Left renal pelvis (tissue), 4 donors: ENCODE measurements at regions not wholly inside any gene's neighbourhood (a gene's known extent, or its start where the extent isn't known, plus 50 kb on each side); places are given as distances from the start of the nearest gene placed in this dataset.
"Not testable (repeated sequence)": the region's sequence is repeated elsewhere in the genome, so short reads cannot be mapped to it uniquely, and the experiment has no call there.

Experiments
- DNase-seq, 4 donors: peaks; one replicate each; pipeline ENCODE4 v3.0.0-alpha.2; 2013; ENCODE audit warnings: low read depth in 4 of 4, low spot score in 3 of 4

DNA sequence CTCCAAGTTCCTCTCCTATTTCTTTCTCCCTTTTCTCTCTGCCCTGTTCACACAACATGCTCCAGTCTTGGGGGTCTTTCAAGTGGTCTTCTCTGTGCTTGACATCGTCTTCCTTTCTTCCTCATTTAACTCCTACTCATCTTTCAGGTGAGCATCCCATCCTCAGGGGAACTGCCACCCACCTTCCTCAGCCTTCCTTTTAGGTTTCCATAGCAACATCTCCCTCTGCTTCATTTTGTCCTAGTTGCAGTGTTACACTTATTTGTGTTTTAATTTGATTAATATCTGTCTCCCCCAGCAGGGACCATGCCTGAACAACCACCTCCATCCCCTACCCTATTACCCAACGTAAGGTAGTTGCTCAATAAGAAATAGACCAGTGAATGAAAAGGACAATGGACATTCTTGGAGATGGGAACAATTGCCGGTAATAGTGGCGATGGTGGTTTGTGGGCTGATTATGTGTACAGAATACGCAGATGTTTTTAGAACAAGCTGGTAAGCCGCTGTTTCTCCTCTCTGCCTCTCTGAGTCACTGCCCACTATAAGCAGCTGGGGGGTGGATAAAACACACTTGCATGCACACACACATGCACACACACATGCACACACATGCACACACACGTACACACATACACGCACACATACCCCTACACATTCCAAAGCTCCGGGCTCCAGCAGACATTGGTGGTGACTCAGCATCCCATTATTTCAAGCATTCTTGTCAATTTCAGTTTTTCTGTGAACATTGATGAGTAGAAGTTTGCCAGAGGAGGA lies 251.6 kb downstream of the GATA3 start:
- DNase-seq: no peak

DNA sequence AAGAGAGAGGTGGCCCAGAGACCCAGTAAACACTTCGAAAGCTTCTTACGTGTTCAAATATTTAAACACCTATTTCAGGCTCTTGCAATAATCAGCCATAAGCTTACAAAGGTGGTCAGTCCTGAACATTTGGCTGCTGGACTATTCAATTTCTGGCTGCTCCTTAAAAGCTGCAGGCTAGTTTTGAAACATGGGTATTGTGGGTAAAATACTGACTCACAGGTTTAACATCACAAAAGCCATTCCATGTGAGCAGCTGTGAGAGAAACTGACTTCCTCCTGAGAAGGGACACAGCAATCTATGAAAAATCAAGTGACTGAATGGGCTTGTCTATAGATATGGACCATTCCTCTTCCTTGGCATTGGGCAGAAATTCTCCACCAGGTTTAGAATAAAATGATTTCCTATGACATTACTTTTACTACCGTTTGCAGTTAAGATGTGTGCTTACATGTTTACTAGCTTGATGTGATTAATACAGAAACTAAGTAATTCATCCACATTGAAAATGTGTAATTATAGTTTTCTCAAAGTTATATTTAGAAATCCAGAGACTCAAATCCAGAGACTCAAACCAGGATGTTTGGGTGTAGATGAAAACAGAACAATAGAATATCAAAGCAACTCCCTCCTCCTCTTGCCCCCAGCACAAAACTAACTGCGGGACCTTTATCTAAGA lies 252.3 kb downstream of the GATA3 start:
- no peak for DNase-seq

DNA sequence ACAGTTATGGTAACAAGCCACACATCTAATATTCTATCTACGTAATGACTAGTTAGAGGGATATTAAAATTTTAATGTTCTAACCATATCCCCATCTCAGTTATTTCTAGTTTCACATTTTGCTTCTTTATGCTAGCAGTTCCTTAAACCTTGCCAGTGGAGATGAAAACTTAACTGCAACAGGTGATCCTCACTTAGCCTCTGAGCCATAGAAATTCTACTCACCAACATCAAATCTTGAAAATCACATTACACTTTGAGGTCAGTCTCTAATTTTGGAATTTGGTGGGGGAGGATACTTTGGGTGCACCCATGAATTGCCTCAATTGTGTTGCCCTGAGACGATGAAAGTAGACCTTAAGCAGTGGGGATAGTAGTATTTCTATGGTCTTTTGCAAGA lies 256.4 kb downstream of the GATA3 start:
- no peak for DNase-seq

DNA sequence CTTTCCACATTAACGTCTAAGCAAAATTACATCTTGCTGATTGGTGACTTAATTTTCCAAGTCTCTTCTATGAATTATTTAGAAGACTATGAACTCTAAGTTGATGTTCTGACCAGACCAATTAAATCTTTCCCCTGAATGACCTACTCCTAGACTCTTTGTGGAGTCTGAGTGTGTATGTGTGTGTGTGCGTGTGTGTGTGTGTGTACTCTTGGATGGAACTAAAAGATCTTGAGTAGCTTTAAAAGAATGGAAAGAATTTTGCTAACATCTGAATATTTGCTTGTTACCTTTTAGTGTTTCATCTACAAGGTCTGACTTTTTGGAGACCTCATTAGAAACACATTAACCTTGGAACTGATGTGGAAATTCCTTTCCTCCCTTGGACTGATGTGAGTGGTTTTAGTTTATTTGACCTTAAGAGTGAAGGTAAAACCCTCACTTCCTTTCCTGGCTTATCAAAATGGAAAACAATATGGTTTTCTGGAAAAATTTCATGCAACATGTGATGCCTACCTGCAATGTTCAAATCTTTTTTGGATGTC lies 257.1 kb downstream of the GATA3 start:
- DNase-seq: no peak

DNA sequence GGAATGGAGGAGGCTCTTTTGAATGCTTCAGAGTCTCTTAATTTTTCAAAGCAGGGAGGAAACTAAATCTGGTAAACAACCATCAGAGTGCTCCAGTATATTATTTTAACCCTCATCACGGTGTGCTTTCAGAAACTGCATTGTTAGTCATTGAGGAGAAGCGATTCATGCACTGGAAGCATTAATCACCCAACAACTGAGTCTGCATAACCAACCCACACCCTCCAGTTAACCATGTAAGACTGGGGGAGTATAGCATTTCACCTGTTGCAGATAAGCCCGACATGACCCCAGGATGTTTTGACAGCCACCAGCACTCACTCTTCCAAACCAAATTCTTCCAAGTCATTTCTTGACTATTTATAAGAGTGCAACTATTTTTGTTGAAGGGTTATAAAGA lies 257.6 kb downstream of the GATA3 start:
- DNase-seq: no peak

DNA sequence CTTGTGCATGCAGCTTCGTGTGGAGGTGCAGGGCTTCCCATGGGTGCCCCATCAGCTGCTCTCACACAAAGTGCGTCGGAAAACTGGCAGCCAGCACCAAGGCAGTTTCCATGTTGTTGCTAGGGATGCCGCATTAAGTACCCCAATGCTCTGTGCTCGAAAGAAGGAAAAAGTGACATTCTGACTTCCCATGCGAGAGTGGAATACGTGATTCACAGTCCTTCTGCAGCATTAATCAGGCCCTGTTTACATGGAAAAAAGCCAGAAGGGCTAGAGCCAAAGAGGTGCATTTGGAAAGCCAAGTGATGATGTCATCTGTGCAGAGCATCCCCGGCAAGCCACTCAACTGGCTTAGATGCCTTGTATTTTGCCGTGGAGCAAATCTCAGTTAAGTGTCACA lies 258.3 kb downstream of the GATA3 start:
- no peak for DNase-seq

DNA sequence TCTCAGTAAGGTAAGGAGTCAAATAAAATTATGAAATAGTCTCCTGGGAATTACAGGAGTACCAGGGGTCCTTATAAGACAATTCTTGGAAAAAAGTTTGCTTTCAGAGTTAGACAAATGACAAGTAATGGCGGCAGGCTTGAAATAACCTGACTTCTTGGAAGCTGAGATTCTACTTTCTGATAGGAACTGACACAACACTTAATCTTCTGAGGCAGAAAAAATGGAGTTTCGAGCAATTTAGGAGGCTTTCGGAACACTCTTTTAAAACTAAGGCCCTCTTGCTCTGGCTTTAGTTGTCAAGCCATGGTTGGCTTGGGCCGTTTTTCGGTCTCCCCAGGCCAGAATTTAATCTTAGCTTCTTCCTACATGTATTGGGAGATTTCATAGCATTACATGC lies 260.0 kb downstream of the GATA3 start:
- no peak for DNase-seq

DNA sequence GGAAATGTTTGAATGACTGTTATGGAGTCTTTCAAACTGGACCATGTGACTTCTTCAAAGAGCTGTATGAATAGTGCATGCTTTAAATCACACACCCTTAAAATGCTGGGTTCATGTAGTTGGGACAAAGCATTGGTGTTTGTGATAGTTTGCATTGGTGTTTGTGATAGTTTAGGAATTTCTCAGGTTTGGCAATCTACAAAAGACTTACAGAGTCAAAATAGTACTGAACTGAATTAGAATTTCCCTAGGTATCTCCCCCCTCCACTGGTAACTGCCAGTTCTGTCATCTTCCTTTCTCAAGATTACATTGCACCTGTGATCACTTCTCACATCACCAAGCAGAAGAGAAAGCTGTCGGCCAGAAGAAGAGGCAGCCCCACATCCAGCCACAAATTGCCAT lies 261.1 kb downstream of the GATA3 start:
- DNase-seq: no peak

DNA sequence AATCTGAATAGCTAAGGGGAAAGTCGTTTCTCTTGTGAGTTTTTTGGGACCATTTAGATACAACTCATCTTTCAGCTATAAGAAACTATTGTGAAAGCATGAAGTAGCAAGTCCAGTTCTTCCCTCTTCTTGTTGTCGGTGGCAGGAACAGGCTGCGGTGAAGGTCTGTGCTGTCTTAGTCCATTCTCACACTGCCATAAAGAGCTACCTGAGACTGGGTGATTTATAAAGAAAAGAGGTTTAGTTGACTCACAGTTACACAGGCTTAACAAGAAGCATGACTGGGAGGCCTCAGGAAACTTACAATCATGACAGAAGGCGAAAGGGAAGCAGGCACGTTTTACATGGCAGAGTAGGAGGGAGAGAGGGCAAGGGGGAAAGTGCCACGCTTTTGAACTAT lies 261.8 kb downstream of the GATA3 start:
- no peak for DNase-seq

DNA sequence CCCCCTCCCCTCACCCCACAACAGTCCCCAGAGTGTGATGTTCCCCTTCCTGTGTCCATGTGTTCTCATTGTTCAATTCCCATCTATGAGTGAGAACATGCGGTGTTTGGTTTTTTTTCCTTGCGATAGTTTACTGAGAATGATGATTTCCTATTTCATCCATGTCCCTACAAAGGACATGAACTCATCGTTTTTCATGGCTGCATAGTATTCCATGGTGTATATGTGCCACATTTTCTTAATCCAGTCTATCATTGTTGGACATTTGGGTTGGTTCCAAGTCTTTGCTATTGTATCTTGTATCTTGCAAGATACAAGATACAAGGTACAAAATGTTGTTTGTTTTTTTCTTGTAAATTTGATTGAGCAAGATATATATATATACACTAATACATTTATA lies 263.9 kb downstream of the GATA3 start:
- DNase-seq: not testable (repeated sequence)

DNA sequence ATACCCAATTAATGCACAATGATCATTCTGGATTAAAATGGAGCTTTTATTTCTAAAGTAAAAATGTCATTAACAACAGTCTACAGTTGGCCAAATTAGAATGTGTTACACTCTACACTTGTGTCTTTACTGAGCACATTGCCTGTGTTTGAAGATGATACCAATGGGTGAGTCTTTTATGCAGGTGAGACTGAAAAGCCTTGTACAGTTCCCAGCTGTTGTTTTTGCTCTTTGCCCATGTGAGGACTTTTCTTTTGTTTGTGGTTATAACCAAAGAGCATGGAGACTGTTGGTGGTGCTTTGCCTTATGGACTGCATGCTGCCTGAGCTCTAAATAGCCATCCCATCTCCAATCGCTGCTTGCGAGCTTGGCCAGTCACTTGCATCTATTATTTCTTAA lies 264.5 kb downstream of the GATA3 start:
- no peak for DNase-seq

DNA sequence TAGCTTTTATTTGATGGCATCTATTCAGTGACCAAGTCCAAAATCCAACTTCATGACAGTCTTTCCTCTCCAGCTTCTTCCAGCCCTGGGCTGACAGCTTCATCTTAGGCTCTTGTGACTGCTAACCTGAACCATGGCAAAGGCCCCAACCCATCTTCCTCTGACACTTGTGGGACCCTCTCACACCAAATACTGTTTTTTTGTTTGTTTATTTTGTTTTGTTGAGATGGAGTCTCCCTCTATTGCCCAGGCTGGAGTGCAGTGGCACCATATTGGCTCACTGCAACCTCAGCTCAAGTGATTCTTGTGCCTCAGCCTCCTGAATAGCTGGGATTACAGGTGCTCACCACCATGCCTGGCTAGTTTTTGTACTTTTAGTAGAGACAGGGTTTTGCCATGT lies 265.2 kb downstream of the GATA3 start:
- DNase-seq: no peak

DNA sequence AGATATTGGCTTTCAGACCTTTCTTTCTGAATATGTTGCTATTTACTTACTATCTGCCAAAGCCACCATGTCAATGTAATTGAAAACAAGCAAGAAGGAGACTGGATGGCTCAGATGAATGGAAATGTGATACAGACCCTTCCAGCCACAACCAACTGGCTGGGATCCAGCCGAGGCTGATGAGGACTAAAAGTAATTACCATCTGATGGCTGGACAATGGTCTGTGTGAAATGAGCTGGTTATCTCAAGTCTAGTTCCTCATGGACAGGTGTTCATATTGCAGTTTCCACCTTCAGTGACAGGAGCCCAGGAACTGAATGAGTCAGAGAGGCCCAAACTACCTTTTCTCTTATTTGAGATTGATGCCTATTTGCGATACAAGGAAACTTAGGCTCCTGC lies 267.5 kb downstream of the GATA3 start:
- no peak for DNase-seq

DNA sequence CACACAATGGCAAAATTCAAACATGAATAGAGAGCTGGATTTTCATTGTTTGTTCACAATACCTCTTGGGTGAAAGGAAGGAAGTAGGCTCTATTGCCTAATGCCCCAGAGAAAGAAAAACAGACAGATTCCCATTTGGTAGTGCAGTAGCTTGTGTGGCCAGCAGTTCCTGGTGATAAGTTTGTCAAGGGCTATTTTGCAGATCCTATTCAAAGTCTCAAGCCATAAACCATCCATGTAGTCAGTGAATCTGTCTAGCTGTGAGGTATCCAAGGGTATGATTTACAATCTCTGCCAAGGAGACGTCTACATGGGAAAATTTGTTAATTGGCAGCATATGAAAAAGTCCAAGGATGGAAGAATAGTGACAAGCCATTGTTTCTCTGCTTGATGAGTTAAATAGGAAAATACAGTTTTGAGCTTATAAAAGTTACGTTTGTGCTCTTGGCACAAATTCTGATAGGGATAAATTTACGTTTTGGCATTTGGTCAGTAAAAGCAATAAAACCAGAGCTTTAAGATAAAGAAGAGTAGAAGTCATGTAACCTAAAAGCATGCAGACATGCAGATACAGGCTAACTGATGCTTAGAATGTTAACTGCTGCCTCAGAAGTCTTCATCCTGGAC lies 269.1 kb downstream of the GATA3 start:
- no peak for DNase-seq

DNA sequence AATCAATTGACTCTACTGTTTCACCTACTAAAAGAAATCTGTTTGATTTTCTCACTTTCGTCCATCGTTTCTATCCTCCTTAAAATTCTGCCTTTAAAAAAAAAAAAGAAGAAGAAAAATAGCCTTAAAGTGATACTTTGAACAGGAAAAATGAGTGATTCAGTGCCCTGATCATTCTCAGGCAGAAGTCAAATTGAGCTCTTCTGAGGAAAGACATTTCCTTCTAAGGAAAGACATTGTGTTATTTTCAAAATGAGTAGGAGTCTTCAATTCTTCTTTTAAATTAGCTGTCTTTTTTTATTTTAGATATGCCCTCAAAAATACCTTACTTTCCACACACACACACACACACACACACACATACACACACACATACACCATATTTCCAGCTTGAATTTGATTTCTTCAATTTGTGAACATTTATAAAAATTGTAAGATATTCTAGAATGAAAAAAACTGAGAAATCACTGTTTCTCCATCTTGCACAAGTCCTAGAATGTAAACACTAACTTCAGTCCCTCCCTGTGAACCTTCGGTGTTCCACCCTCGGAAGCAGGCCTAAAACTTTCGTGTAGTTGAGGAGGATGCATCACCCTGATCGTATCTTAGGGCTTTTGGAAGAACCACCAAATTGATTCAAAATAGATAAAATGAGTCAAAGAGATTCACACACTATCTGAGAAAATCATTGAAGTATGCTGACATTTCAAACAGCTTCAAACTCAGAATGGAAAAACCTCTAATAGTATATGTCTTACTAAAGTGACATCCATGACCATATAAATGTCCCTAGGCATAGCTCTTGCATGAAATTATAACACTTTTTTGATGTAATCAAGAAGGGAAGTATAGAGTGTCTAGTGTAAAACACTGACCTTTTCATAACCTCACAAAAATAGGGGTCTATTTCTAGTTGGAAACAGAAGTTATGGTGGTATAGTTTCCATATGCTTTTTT lies 270.8 kb downstream of the GATA3 start:
- DNase-seq: no peak

DNA sequence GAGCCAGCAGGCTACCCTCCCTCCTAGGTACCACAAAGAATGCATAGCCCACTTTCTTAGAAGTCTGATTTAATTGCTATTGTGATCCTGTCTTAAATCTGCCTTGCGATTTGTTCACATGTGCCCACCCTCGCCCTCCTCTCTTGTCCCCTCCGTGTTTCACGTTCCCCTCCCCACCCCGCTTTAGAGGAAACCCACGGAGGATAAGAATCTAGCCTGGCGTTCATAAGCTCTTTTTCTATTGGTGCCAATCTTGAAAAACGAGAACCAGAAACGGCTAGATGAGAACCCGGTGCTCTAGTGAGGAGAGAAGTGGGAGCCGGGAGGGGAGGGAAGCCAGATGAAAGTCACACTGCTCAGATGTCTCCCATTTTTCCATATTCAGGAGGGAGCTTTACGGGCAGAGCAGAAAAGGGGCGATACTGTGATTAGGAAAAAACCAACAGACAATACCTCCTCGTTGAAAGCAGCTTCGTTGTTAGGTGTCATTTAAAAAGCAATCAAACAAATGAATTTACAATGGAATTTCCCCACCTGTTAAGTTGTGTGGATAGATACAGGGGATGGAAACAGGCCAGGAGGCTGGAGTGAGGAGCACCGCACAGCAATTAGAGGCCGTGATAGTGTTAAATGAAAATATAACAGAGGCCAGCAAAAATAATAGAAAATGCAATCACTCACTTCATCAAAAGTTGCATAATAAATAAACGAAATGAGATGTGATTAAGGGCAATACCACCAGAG lies 272.1 kb downstream of the GATA3 start:
- no peak for DNase-seq

DNA sequence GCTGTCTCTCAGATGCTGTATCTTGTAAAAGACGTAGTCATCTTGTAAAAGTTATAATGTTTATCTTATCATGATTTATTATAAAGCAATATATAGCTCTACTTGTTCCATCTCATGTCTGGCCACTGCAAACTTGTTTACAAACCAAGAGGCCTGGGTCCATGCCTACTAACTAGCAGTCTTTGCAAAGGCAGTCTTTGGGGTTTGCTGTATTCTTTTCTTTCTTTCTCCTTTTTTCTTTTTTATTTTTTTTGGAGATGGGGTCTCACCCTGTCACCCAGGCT lies 272.6 kb downstream of the GATA3 start:
- no peak for DNase-seq

DNA sequence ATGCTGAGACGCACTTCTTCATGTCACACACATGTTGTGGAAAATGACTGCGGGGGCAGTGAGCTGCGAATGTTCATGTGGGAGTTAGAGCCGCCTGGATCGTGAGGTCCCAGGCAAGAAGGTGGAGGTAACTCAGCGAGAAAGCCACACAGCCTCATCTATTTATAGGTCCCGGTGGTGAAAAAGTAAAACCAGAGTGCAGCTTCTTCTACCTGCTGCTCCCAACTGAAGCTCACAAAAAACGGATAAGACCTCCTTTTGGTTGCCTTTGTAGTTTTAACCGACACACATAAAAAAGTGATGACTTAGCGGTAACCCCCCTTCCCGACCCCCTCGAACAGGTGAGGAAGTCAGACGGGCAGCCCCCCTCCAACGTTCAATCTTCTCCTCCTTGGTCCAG lies 276.9 kb downstream of the GATA3 start:
- no peak for DNase-seq

DNA sequence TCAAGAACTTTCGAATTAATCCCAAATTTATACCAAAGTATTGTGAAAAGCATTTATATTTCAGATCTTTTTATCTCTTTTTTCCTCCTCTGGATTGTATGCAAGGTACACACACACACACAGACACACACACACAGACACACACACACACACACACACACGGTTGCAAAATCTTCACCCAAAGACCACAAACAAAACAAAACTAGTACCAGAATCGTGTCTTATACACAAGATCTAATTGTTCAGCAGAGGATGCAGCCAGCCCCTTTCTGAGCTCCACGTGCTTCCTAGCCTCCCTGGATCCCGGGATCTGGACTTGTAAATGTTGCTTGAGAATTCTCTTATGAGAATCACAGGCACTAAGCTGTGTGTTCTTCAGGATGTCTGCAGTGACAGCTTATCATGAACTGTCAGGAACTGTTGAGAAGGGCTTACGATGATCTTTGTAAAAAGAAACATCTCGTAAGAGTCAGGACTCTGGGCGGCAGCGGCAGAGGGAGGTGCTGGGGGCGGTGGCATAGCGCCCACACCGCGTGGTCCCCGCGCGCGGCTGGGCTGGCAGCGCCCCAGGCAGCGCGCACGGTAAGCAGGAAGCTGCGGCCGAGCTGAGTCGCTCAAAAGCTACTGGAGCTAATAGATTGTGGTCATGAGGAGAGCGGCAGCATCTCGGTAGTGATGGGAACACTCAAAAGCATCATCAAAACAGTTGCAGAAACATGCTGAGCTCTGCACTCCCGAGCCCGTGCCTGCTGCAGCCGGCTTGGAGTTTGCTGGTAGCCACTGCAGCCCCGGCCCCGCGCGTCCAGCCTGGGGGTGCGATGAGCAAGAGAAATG lies 277.6 kb downstream of the GATA3 start:
- peak in 1 of 4 donors; percentile 35 for DNase-seq
